ENCODE measurements at regions not wholly inside any gene's neighbourhood (a gene's known extent, or its start where the extent isn't known, plus 50 kb on each side); places are given as distances from the start of the nearest gene placed in this dataset.

GRCh38 chr3:76349715-76350480 is 564.5 kb upstream of the ZNF717 start:
- no peak for DNase-seq
- intact Hi-C loops (cut with micrococcal nuclease): no loop called here
- no peak for TF ChIP-seq CTCF (IDR thresholded peaks at IDR 0.05)
- Mint-ChIP-seq H3K27ac (no peak overlapping the region), H3K27me3 (no peaks in the 10 kb centered on the region), H3K4me3 (no peak overlapping the region), H3K36me3 (ENCODE audit: low read depth) (no peaks in the 10 kb centered on the region), H3K9me3 (peaks cover 5% of the 10 kb centered on the region), H3K4me1 (no peaks in the 10 kb centered on the region)
- ChIA-PET CTCF (no interaction called here), POLR2A (no interaction called here)
- ATAC-seq (ENCODE audit: low read depth): no peak

- DNase-seq (no peak), ATAC-seq (ENCODE audit: low read depth) (no peak)
- Mint-ChIP-seq H3K9me3 (peaks cover 5% of the 10 kb centered on the region), H3K27ac (no peak overlapping the region), H3K4me3 (no peak overlapping the region), H3K27me3 (no peaks in the 10 kb centered on the region), H3K36me3 (ENCODE audit: low read depth) (no peaks in the 10 kb centered on the region), H3K4me1 (no peaks in the 10 kb centered on the region)
- ChIA-PET POLR2A (no interaction called here), CTCF (no interaction called here)
- intact Hi-C loops (cut with micrococcal nuclease): no loop called here
- TF ChIP-seq CTCF (IDR thresholded peaks at IDR 0.05): no peak
These were observed 566.7 kb upstream of the ZNF717 start for GRCh38 chr3:76352051-76352450.

- no peaks in the 10 kb centered on the region for H3K27me3 Mint-ChIP-seq
- DNase-seq (no peak), ATAC-seq (ENCODE audit: low read depth) (no peak)
- H3K36me3 Mint-ChIP-seq (ENCODE audit: low read depth): no peaks in the 10 kb centered on the region
- H3K9me3 Mint-ChIP-seq: peaks cover 5% of the 10 kb centered on the region
- no peaks in the 10 kb centered on the region for H3K4me1 Mint-ChIP-seq
- intact Hi-C loops (cut with micrococcal nuclease): no loop called here
- no peak overlapping the region for H3K27ac Mint-ChIP-seq
- H3K4me3 Mint-ChIP-seq: no peak overlapping the region
- ChIA-PET POLR2A (no interaction called here), CTCF (no interaction called here)
- no peak for TF ChIP-seq CTCF (IDR thresholded peaks at IDR 0.05)
These were observed 567.3 kb upstream of the ZNF717 start for GRCh38 chr3:76352511-76353284.

GRCh38 chr3:76353683-76354082 is 568.3 kb upstream of the ZNF717 start:
- TF ChIP-seq CTCF (IDR thresholded peaks at IDR 0.05): no peak
- intact Hi-C loops (cut with micrococcal nuclease): no loop called here
- no peak overlapping the region for H3K27ac Mint-ChIP-seq

GRCh38 chr3:76361010-76361409 is 575.7 kb upstream of the ZNF717 start:
- Mint-ChIP-seq H3K4me3 (no peak overlapping the region), H3K4me1 (no peaks in the 10 kb centered on the region), H3K9me3 (peaks cover 4% of the 10 kb centered on the region), H3K27ac (no peak overlapping the region), H3K36me3 (ENCODE audit: low read depth) (no peaks in the 10 kb centered on the region), H3K27me3 (no peaks in the 10 kb centered on the region)
- DNase-seq (no peak), ATAC-seq (ENCODE audit: low read depth) (no peak)
- no peak for TF ChIP-seq CTCF (IDR thresholded peaks at IDR 0.05)
- ChIA-PET POLR2A (no interaction called here), CTCF (no interaction called here)
- intact Hi-C loops (cut with micrococcal nuclease): no loop called here

More at GRCh38 chr3:76353683-76354082, 568.3 kb upstream of the ZNF717 start:
- no peak overlapping the region for H3K4me3 Mint-ChIP-seq
- DNase-seq: no peak
- CTCF ChIA-PET: no interaction called here
- no peaks in the 10 kb centered on the region for H3K4me1 Mint-ChIP-seq
- POLR2A ChIA-PET: no interaction called here
- no peak for ATAC-seq (ENCODE audit: low read depth)
- H3K9me3 Mint-ChIP-seq: peaks cover 3% of the 10 kb centered on the region
- H3K36me3 Mint-ChIP-seq (ENCODE audit: low read depth): no peaks in the 10 kb centered on the region
- no peaks in the 10 kb centered on the region for H3K27me3 Mint-ChIP-seq
